KBM-7 (cell line): ENCODE measurements at regions not wholly inside any gene's neighbourhood (a gene's known extent, or its start where the extent isn't known, plus 50 kb on each side); places are given as distances from the start of the nearest gene placed in this dataset.
"Not testable (repeated sequence)": the region's sequence is repeated elsewhere in the genome, so short reads cannot be mapped to it uniquely, and the experiment has no call there.

Experiments used
- DNase-seq: peaks from one replicate; pipeline ENCODE4 v3.0.0-alpha.2; 2015
- in situ Hi-C: fragments of 300-500 bp; cut with MboI; formaldehyde crosslinking; loops from 2 replicates; pipeline ENCODE4 v1.14.3; 2020; ENCODE audit warnings: low sequenced_read_pairs, low pct_unique_long_range_greater_than_20kb, mixed read lengths

GRCh38 chr2:173532732-173533531, 178.3 kb downstream of the CDCA7 start:
- in situ Hi-C loops, DNase-seq: not testable (repeated sequence)

DNA sequence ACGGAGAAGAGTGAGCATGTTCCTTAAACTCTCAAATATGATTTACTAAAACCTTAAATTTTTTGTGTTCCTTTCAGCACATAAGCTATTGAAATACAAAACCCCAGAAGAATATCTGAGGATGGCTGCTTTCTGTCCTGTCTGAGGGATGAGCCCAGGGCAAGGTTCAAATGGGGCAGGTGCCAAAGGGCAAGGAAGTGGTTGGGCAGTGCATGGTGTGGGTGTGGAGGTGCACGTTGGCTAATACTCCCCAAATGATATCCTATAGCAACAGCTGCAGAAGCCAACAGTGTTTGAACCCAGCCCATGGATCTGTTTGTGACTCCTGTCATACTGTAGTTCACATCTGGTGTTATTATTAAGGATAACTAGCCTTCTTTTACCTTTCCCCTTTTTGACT, 183.0 kb downstream of the CDCA7 start:
- in situ Hi-C loops: no loop called here
- no peak for DNase-seq

GRCh38 chr2:173539615-173540014, 184.9 kb downstream of the CDCA7 start:
- in situ Hi-C loops: no loop called here
- DNase-seq: no peak

- DNase-seq: no peak
- in situ Hi-C loops: no loop called here
These were observed 190.1 kb downstream of the CDCA7 start for GRCh38 chr2:173544641-173545363.

GRCh38 chr2:173545364-173545763, 190.7 kb downstream of the CDCA7 start:
- in situ Hi-C loops: no loop called here
- peak; percentile 74 for DNase-seq

- in situ Hi-C loops: no loop called here
- no peak for DNase-seq
These were observed 192.8 kb downstream of the CDCA7 start for GRCh38 chr2:173547499-173547898.

- DNase-seq: no peak
- in situ Hi-C loops: no loop called here
These were observed 195.5 kb downstream of the CDCA7 start for GRCh38 chr2:173550143-173550542.

DNA sequence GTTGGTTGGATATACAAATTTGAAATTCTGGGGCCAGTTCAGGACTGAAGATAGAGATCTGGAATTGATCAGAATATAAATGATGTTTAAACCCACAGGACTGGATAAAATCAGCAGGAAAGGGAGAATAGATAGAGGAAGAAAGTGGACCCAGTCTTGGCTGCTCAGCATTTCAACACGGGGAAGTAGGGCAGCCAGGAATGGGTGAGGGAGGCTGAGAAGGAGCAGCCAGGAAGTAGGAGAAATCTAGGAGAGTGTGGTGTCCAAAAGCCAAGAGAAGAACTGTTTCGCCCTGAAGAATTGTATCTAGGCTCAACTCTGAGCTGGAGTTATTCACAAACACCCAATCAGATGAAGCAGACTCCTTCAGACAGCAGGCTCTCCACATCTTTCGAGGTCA, 197.9 kb downstream of the CDCA7 start:
- in situ Hi-C loops: no loop called here

DNA sequence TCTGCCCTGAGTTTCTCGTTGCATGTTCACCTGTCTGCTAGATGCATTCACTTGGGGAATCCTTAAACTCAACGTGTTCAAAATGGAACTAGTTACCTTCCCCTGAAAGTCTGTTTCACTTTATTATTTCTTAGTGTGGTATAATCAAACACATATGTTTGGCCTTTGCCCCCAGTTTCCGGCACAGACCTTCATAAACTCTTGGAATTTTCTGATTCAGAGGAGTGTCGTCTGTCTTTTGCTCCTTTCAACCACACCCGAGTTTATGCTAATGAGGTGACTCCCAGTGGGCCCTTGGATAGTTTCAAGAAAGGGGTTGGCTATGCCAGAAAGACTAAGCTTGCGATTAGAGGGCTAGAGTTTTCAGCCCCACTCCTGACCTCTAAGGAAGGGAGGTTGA, 198.9 kb downstream of the CDCA7 start:
- in situ Hi-C loops: no loop called here
- DNase-seq: no peak

More for the DNA sequence above, 197.9 kb downstream of the CDCA7 start:
- no peak for DNase-seq

DNA sequence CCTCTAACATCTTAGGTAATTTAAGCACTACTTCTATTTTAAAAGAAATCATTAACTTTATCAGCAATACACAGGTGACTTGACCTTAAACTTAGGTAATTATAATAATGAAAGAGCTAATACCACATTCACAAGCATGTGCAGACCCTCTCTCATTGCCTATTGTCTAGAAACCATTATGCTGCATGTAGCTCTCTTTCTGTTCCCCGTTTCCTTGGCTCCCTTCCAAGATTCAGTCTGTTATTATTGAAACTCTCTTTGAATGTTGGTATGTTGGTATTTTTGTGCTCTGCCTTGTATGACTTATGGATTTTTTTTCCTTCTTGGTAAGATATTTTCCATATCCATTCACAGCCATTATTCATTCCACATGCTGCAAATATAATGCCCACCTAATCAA, 201.2 kb downstream of the CDCA7 start:
- in situ Hi-C loops: no loop called here
- no peak for DNase-seq

DNA sequence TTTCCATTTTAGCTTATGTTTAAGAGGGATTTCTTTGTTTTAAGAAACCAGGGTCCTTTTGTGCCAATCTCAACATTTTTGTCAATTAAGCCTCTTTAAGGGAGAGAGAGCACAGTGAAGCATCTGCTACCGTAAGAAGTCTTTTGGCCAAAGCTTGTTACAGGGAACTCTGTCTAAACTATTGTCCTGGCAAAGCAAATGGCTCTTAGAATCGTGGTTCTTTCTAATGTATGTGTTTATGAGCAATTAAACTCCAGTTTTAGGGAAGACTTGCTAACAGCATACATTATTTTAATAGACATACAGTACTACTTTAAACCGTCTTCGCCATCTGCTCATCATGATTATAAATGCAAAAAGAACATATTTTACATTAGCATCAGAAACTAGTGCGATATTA, 202.1 kb downstream of the CDCA7 start:
- in situ Hi-C loops: no loop called here
- DNase-seq: no peak

GRCh38 chr2:173557497-173557896, 202.8 kb downstream of the CDCA7 start:
- DNase-seq: no peak
- in situ Hi-C loops: no loop called here

- DNase-seq: no peak
- in situ Hi-C loops: no loop called here
These were observed 212.8 kb downstream of the CDCA7 start for GRCh38 chr2:173567493-173567892.

DNA sequence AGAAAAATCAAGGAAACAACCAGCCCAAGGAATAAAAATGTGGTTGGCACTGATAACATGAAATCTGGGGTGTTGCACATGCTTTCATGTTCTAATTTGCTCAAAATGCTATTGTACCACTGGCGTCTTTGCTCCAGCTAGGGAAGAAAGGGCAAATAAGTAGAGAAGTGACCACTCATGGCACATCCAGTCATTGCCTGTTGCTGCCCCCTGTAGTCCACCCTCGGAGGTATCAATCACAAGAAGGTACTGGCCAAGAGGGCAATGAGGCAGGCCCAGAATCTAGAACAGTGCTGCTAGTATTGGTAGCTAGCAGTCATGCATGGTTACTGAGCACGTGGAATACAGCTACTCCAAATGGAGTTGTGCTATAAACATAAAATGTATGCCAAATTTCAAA, 213.4 kb downstream of the CDCA7 start:
- DNase-seq: peak; percentile 57
- in situ Hi-C loops: no loop called here

- peak; percentile 65 for DNase-seq
- in situ Hi-C loops: no loop called here
These were observed 216.5 kb downstream of the CDCA7 start for GRCh38 chr2:173571021-173571821.

DNA sequence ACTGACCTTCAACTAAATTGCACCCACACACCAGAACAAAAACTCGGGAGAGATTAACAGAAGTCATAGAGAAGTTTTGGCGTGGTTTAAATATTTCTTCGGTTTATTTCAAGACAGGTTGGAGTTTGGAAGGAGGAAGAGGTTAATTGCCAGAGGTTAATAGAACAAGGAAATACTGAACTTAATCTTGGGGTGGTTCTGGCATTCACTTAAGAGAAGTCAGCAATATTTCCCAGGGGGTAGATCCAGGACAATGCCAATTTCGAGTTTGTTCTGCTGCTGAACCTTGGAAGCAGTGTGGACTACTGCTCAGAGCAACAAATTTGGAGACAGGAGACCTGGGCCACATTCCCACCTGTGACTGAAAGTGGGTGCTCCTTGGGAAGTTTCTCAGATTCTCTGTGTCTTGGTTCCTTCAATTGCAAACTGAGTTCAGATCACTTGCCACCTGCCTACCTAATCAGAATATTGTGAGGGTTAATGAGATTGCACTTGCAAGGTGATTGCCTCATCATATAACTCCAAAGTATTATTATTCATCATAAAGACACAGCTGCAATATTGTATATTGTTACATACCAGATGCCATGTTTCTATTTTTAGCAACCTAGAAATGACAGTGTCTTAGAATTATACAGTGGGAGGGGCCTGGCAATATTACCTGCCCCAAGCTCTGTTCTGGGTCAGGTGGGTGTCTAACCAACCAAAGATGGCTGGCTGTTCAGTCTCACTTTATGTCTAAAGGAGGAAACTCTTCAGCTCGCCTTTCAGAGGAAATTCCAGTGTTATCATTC, 217.4 kb downstream of the CDCA7 start:
- no peak for DNase-seq

DNA sequence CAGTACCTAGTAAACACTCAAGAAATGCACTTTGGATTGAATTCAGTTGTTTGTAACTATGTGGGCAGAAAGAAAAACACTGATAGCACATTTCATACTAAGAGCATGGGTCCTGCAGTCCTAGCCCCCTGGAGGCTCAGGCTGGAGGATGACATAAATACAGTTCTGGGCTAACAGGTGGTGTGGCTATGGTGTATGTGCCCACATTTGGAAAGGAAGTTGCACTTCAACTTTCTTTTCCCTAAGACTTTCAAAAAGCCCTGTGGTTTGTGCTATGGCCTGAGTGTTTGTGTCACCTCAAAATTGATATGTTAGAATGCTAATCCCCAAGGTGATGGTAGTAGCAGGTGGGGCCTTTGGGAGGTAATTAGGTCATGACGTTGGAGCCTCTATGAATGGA, 218.2 kb downstream of the CDCA7 start:
- in situ Hi-C loops: no loop called here
- no peak for DNase-seq

More for the DNA sequence above, 217.4 kb downstream of the CDCA7 start:
- in situ Hi-C loops: no loop called here

DNA sequence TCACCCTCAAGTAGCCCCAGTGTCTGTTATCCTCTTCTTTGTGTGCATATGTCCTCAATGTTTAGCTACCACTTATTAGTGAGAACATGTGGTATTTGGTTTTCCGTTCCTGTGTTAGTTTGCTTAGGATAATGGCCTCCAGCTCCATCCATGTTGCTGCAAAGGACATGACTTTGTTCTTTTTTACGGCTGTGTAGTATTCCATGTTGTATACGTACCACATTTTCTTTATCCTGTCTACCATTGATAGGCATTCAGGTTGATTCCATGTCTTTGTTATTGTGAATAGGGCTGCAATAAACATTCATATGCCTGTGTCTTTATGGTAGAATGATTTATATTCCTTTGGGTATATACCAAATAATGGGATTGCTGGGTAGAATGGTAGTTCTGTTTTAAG, 219.1 kb downstream of the CDCA7 start:
- in situ Hi-C loops, DNase-seq: not testable (repeated sequence)
